Breast epithelium (tissue), 3 donors: ENCODE measurements at regions not wholly inside any gene's neighbourhood (a gene's known extent, or its start where the extent isn't known, plus 50 kb on each side); places are given as distances from the start of the nearest gene placed in this dataset.

Experiments used
- POLR2A ChIP-seq: fragments of 450-650 bp; IDR thresholded peaks from one replicate; pipeline ENCODE4 v1.6.1; 2016; ENCODE audit warnings: antibody characterized with exemption, mild to moderate bottlenecking, moderate library complexity
- POLR2AphosphoS5 ChIP-seq, 3 donors: sonication (generic); formaldehyde crosslinking; IDR thresholded peaks; one replicate each; pipeline ENCODE4 v1.6.1; 2017; ENCODE audit warnings: antibody characterized with exemption in 3 of 3
- TF ChIP-seq, protein P1 (sequence below), 3 donors: fragments of 450-650 bp; IDR thresholded peaks; one replicate each; pipeline ENCODE4 v1.5.1; 2016 to 2017; ENCODE audit warnings: antibody characterized with exemption in 3 of 3, mild to moderate bottlenecking in 3 of 3, moderate library complexity in 3 of 3

GRCh38 chr10:4549139-4549653, 276.8 kb upstream of the AKR1E2 start:
- TF ChIP-seq, protein P1, sequence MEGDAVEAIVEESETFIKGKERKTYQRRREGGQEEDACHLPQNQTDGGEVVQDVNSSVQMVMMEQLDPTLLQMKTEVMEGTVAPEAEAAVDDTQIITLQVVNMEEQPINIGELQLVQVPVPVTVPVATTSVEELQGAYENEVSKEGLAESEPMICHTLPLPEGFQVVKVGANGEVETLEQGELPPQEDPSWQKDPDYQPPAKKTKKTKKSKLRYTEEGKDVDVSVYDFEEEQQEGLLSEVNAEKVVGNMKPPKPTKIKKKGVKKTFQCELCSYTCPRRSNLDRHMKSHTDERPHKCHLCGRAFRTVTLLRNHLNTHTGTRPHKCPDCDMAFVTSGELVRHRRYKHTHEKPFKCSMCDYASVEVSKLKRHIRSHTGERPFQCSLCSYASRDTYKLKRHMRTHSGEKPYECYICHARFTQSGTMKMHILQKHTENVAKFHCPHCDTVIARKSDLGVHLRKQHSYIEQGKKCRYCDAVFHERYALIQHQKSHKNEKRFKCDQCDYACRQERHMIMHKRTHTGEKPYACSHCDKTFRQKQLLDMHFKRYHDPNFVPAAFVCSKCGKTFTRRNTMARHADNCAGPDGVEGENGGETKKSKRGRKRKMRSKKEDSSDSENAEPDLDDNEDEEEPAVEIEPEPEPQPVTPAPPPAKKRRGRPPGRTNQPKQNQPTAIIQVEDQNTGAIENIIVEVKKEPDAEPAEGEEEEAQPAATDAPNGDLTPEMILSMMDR (IDR thresholded peaks at IDR 0.05) = no peak
- TF ChIP-seq POLR2A = no peak
- no peak for TF ChIP-seq POLR2AphosphoS5 (IDR thresholded peaks at IDR 0.05)
